Esophagus squamous epithelium (tissue), 5 donors: ENCODE measurements at regions not wholly inside any gene's neighbourhood (a gene's known extent, or its start where the extent isn't known, plus 50 kb on each side); places are given as distances from the start of the nearest gene placed in this dataset.

Experiments
- DNase-seq: peaks from one replicate; lab custom pipeline; 2025; lab: John Stamatoyannopoulos, UW
- H3K27ac ChIP-seq, 4 donors: fragments of 200-600 bp; sonication (generic); one replicate each; pipeline ENCODE4 v1.5.1; 2016 to 2019; ENCODE audit warnings: mild to moderate bottlenecking in 1 of 4
- H3K27me3 ChIP-seq, 4 donors: fragments of 200-600 bp; sonication (generic); 1 replicate in 3 of 4; 2 replicates in 1 of 4; pipeline versions ENCODE4 v1.5.1 to v1.6.0; 2017 to 2021; ENCODE audit warnings: antibody characterized with exemption in 1 of 4
- H3K36me3 ChIP-seq, 3 donors: fragments of 200-600 bp; sonication (generic); one replicate each; pipeline ENCODE4 v1.5.1; 2016 to 2019
- H3K4me1 ChIP-seq, 3 donors: fragments of 200-600 bp; sonication (generic); one replicate each; pipeline ENCODE4 v1.5.1; 2017 to 2019
- H3K4me3 ChIP-seq, 4 donors: fragments of 200-600 bp; sonication (generic); 1 replicate in 3 of 4; 2 replicates in 1 of 4; pipeline ENCODE4 v1.5.1; 2016 to 2019; ENCODE audit warnings: mild to moderate bottlenecking in 2 of 4, moderate library complexity in 1 of 4
- H3K9me3 ChIP-seq, 3 donors: fragments of 200-600 bp; sonication (generic); one replicate each; pipeline ENCODE4 v1.5.1; 2016 to 2019
- POLR2A ChIP-seq, 4 donors: fragments of 450-650 bp; IDR thresholded peaks; one replicate each; pipeline ENCODE4 v1.6.1; 2017; ENCODE audit warnings: antibody characterized with exemption in 4 of 4, mild to moderate bottlenecking in 4 of 4, moderate library complexity in 3 of 4
- WGBS, 2 donors: methylation state at CpG; one replicate each; pipeline ENCODE4 v1.1.5; 2018; 5-methylcytosine and 5-hydroxymethylcytosine counted together
- intact Hi-C: fragments of 100-400 bp; cut with DNase I; formaldehyde crosslinking; loops from one replicate; pipeline ENCODE4 v1.15.0; 2022
- TF ChIP-seq, protein P1 (sequence below), 6 experiments: fragments of 450-650 bp in 4 of 6; fragments of 200-600 bp in 2 of 6; sonication (generic) in 2 of 6; IDR thresholded peaks; one replicate each; pipeline ENCODE4 v1.5.1; 2016 to 2019; ENCODE audit warnings: antibody characterized with exemption in 6 of 6, mild to moderate bottlenecking in 4 of 6, moderate library complexity in 4 of 6
- donor health status: DM: yes; HTN: yes; CAD: no.

DNA sequence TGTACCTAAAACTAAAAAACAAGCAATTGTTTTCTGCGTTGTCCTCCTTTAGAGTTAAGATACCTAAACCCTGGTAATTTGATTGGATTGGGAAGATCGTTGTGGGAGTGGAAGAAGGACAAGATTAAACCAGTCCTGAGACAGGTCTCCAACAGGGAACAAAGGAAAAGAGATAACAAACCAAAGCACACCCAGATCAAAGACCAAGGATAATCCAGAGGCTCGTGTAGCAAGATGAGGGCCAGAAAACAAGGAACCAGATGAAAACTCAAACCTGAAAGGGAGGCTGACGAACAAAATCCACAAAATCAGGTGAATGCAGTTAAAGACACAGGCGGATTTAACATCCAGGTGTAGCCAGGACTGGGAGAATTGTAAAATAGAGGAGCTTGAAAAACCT is 618.1 kb downstream of the SLCO4C1 start:
- Histone ChIP-seq H3K4me3 (no peak overlapping the region), H3K27ac (no peak overlapping the region), H3K4me1 (peaks cover 0 to 4% (median 3%) of the 10 kb centered on the region in 3 donors), H3K36me3 (no peaks in the 10 kb centered on the region), H3K9me3 (no peaks in the 10 kb centered on the region), H3K27me3 (no peaks in the 10 kb centered on the region)
- DNase-seq: no peak
- intact Hi-C loops: no loop called here
- 43 to 49% methylated on average over 5 of the region's 5 CpGs for WGBS, 2 donors
- TF ChIP-seq, protein P1, sequence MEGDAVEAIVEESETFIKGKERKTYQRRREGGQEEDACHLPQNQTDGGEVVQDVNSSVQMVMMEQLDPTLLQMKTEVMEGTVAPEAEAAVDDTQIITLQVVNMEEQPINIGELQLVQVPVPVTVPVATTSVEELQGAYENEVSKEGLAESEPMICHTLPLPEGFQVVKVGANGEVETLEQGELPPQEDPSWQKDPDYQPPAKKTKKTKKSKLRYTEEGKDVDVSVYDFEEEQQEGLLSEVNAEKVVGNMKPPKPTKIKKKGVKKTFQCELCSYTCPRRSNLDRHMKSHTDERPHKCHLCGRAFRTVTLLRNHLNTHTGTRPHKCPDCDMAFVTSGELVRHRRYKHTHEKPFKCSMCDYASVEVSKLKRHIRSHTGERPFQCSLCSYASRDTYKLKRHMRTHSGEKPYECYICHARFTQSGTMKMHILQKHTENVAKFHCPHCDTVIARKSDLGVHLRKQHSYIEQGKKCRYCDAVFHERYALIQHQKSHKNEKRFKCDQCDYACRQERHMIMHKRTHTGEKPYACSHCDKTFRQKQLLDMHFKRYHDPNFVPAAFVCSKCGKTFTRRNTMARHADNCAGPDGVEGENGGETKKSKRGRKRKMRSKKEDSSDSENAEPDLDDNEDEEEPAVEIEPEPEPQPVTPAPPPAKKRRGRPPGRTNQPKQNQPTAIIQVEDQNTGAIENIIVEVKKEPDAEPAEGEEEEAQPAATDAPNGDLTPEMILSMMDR (IDR thresholded peaks at IDR 0.05): no peak
- TF ChIP-seq POLR2A (IDR thresholded peaks at IDR 0.05): no peak

DNA sequence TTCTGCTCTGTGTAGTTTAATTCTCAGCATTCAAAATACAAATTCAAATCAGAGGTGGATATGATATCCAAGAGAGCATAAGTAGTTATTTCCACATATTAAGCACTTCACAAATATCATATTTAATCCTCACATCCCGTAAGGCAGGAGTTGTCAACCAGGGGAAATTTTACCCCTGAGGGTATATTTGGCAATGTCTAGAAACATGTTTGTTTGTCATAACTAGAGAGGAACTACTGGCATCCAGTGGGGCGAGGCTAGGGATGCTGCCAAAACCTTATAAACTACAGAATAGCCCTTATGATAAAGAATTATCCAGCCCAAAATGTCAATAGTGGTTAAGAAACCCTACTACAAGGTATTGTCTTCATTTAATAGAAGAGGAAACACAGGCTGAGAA is 619.4 kb downstream of the SLCO4C1 start:
- Histone ChIP-seq H3K4me1 (peaks cover 0 to 4% (median 3%) of the 10 kb centered on the region in 3 donors), H3K4me3 (no peak overlapping the region), H3K27me3 (no peaks in the 10 kb centered on the region), H3K27ac (no peak overlapping the region), H3K9me3 (no peaks in the 10 kb centered on the region), H3K36me3 (no peaks in the 10 kb centered on the region)
- TF ChIP-seq POLR2A (IDR thresholded peaks at IDR 0.05): no peak
- TF ChIP-seq, protein P1 (IDR thresholded peaks at IDR 0.05): no peak
- WGBS, 2 donors: 30 to 33% methylated on average over 2 of the region's 2 CpGs
- intact Hi-C loops: no loop called here
- no peak for DNase-seq

DNA sequence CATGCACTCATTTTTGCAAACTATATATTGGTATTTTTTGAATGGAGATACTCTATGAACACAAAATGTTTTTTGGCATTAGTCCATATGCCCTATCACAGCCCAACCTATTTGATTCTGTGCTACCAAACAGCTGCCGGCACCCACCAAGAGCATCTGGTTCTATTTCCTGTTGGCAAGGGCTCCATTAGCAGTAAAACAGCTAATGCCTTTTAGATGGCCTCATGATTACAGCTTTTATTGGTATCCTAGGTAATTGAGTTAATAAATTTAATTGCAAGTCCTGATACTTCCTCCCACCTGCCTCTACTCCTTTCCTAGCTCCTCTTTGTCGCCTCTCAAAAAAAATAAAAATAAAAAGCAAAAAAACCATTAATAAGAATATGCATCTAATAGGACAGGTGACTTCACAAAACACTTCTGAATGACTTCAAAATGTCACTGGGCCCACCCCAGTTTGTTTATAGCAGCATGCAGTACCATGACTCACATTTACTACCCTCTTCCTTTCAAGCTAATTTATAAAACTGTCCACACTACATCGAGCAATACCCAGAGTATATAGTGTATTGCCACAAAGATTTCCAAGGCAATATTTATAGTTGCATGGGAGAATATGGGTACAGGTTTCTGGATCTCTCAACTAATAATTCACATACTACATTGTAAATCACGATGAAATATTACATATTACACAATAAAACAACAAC is 620.4 kb downstream of the SLCO4C1 start:
- H3K27me3 ChIP-seq: no peaks in the 10 kb centered on the region
- no peaks in the 10 kb centered on the region for H3K36me3 ChIP-seq
- DNase-seq: no peak
- no peak overlapping the region for H3K4me3 ChIP-seq
- intact Hi-C loops: no loop called here
- H3K9me3 ChIP-seq: no peaks in the 10 kb centered on the region
- TF ChIP-seq POLR2A (IDR thresholded peaks at IDR 0.05): no peak
- TF ChIP-seq, protein P1 (IDR thresholded peaks at IDR 0.05): no peak
- H3K27ac ChIP-seq: no peak overlapping the region
- WGBS, 2 donors: 66 to 71% methylated on average over 4 of the region's 4 CpGs
- peaks cover 0 to 4% (median 3%) of the 10 kb centered on the region in 3 donors for H3K4me1 ChIP-seq

DNA sequence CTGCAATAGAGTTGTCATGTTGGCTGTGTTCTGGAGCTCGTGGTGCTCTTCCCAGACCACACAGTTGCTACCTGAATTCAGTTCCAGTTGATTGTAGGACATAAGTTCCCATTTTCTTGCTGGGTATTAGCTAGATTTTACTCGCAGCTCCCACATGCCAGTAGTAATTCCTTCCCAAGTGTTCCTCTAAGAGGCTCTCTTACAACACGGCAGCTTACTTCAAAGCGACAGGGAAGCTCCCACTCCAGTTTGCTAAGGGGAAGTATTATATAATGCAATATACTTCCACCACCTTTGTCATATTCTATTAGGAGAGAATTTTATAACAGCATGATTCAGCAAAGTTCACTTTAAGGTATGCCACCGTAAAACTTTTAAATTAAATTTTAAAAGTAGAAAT is 623.0 kb downstream of the SLCO4C1 start:
- Histone ChIP-seq H3K27ac (no peak overlapping the region), H3K4me1 (no peaks in the 10 kb centered on the region), H3K9me3 (no peaks in the 10 kb centered on the region), H3K4me3 (no peak overlapping the region), H3K27me3 (no peaks in the 10 kb centered on the region), H3K36me3 (no peaks in the 10 kb centered on the region)
- intact Hi-C loops: no loop called here
- TF ChIP-seq, protein P1 (IDR thresholded peaks at IDR 0.05): no peak
- TF ChIP-seq POLR2A (IDR thresholded peaks at IDR 0.05): no peak
- WGBS, 2 donors: 62 to 76% methylated on average over 5 of the region's 5 CpGs
- DNase-seq: no peak

DNA sequence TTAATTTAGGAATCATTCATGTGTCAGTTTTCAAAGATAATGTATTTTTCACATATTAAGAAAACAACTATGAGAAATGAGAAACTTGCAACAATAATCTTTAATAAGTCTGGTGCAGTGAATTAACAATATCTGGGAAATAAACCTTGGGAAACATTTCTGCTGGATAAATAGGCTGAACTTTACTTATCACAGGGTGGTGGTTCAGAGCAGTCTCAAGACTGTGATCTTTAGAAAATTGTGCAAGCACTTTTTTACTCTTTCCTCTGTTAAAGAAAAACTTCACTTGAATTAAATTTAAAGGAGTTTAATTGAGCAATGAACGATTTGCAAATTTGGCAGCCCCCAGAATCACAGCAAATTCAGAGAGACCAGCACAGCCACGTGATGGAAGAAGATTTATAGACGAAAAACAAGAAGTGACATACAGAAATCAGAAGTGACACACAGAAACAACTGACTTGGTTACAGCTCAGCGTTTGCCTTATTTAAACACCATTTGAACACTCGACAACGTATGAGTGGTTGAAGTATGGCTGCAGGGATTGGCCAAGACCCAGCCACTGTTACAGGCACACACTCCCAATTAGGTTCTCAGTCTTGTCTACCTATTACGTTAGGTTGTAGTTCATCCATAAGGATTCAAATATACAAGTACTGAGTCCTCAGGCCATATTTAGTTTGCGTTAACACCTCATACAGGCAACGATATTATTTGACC is 631.9 kb downstream of the SLCO4C1 start:
- DNase-seq: no peak
- Histone ChIP-seq H3K36me3 (no peaks in the 10 kb centered on the region), H3K4me3 (no peak overlapping the region), H3K27me3 (no peaks in the 10 kb centered on the region), H3K27ac (no peak overlapping the region), H3K4me1 (no peaks in the 10 kb centered on the region), H3K9me3 (no peaks in the 10 kb centered on the region)
- intact Hi-C loops: no loop called here
- no peak for TF ChIP-seq POLR2A (IDR thresholded peaks at IDR 0.05)
- TF ChIP-seq, protein P1 (IDR thresholded peaks at IDR 0.05): no peak
- 69 to 74% methylated on average over 9 of the region's 9 CpGs for WGBS, 2 donors
